ENCODE measurements at regions not wholly inside any gene's neighbourhood (a gene's known extent, or its start where the extent isn't known, plus 50 kb on each side); places are given as distances from the start of the nearest gene placed in this dataset.

GRCh38 chr9:78393932-78394331 lies 97.0 kb downstream of the PSAT1 start:
- no peak overlapping the region for H2AK5ac ChIP-seq (ENCODE audit: low read length, severe bottlenecking)

GRCh38 chr9:78396087-78396486 lies 99.2 kb downstream of the PSAT1 start:
- Histone ChIP-seq H3K27ac (ENCODE audit: low read length, poor library complexity, severe bottlenecking) (no peak overlapping the region), H2BK120ac (ENCODE audit: low read depth, low read length) (no peak overlapping the region), H3K9ac (ENCODE audit: low read length) (no peak overlapping the region), H2BK12ac (ENCODE audit: low read length in 2 of 2) (no peak overlapping the region), H2AK5ac (ENCODE audit: low read length, severe bottlenecking) (no peak overlapping the region), H4K8ac (ENCODE audit: low read length) (no peak overlapping the region), H3K36me3 (ENCODE audit: control insufficient read depth in 1 of 2, insufficient read depth in 2 of 2, low read depth in 1 of 2, low read length in 2 of 2) (no peaks in the 10 kb centered on the region), H2AFZ (ENCODE audit: low read depth, low read length) (no peak overlapping the region), H4K91ac (ENCODE audit: low read length) (no peak overlapping the region), H3K4ac (ENCODE audit: low read depth in 1 of 2, low read length in 2 of 2) (no peak overlapping the region), H2BK5ac (ENCODE audit: low read depth, low read length, poor library complexity, severe bottlenecking) (no peak overlapping the region), H3K27me3 (ENCODE audit: control insufficient read depth in 1 of 2, insufficient read depth in 1 of 2, low read length in 2 of 2) (peaks cover 10 to 24% of the 10 kb centered on the region in 2 experiments), H3K9me3 (ENCODE audit: control insufficient read depth, low read length) (peaks cover 10% of the 10 kb centered on the region), H3K18ac (ENCODE audit: low read depth in 1 of 2, low read length in 2 of 2) (no peak overlapping the region), H3K79me1 (replicated peaks; ENCODE audit: low read length, poor library complexity, severe bottlenecking) (no peaks in the 10 kb centered on the region), H3K4me2 (ENCODE audit: low read length, poor library complexity, severe bottlenecking) (no peak overlapping the region), H3K23ac (ENCODE audit: low read length in 2 of 2) (no peak overlapping the region), H2BK15ac (ENCODE audit: low read depth, poor library complexity, severe bottlenecking) (no peak overlapping the region), H3K4me3 (ENCODE audit: insufficient read depth in 1 of 2, low read depth in 1 of 2, low read length in 2 of 2) (no peak overlapping the region), H3K14ac (ENCODE audit: low read length in 2 of 2) (no peak overlapping the region), H3K4me1 (ENCODE audit: control insufficient read depth, insufficient read depth, low read depth, low read length) (no peaks in the 10 kb centered on the region)
- WGBS = 0% methylated on average over 1 of the region's 2 CpGs
- no peak for DNase-seq

More at GRCh38 chr9:78393932-78394331, 97.0 kb downstream of the PSAT1 start:
- no peak overlapping the region for H2AFZ ChIP-seq (ENCODE audit: low read depth, low read length)
- no peak overlapping the region for H3K9ac ChIP-seq (ENCODE audit: low read length)
- H2BK12ac ChIP-seq (ENCODE audit: low read length in 2 of 2) = no peak overlapping the region
- peaks cover 10% of the 10 kb centered on the region for H3K9me3 ChIP-seq (ENCODE audit: control insufficient read depth, low read length)
- H3K4me1 ChIP-seq (ENCODE audit: control insufficient read depth, insufficient read depth, low read depth, low read length) = no peaks in the 10 kb centered on the region
- WGBS = 73% methylated on average over 2 of the region's 2 CpGs
- H3K27ac ChIP-seq (ENCODE audit: low read length, poor library complexity, severe bottlenecking) = no peak overlapping the region
- no peak for DNase-seq
- no peak overlapping the region for H3K18ac ChIP-seq (ENCODE audit: low read depth in 1 of 2, low read length in 2 of 2)
- H2BK15ac ChIP-seq (ENCODE audit: low read depth, poor library complexity, severe bottlenecking) = no peak overlapping the region
- no peak overlapping the region for H3K4me3 ChIP-seq (ENCODE audit: insufficient read depth in 1 of 2, low read depth in 1 of 2, low read length in 2 of 2)
- no peak overlapping the region for H3K4ac ChIP-seq (ENCODE audit: low read depth in 1 of 2, low read length in 2 of 2)
- no peak overlapping the region for H2BK5ac ChIP-seq (ENCODE audit: low read depth, low read length, poor library complexity, severe bottlenecking)
- H4K8ac ChIP-seq (ENCODE audit: low read length) = no peak overlapping the region
- no peak overlapping the region for H4K91ac ChIP-seq (ENCODE audit: low read length)
- no peak overlapping the region for H3K23ac ChIP-seq (ENCODE audit: low read length in 2 of 2)
- peaks cover 7 to 8% of the 10 kb centered on the region in 2 experiments for H3K27me3 ChIP-seq (ENCODE audit: control insufficient read depth in 1 of 2, insufficient read depth in 1 of 2, low read length in 2 of 2)
- H3K36me3 ChIP-seq (ENCODE audit: control insufficient read depth in 1 of 2, insufficient read depth in 2 of 2, low read depth in 1 of 2, low read length in 2 of 2) = no peaks in the 10 kb centered on the region
- no peak overlapping the region for H3K4me2 ChIP-seq (ENCODE audit: low read length, poor library complexity, severe bottlenecking)
- no peaks in the 10 kb centered on the region for H3K79me1 ChIP-seq (replicated peaks; ENCODE audit: low read length, poor library complexity, severe bottlenecking)
- no peak overlapping the region for H3K14ac ChIP-seq (ENCODE audit: low read length in 2 of 2)
- no peak overlapping the region for H2BK120ac ChIP-seq (ENCODE audit: low read depth, low read length)

- H2BK5ac ChIP-seq (ENCODE audit: low read depth, low read length, poor library complexity, severe bottlenecking) = no peak overlapping the region
- no peak overlapping the region for H2AFZ ChIP-seq (ENCODE audit: low read depth, low read length)
- no peak overlapping the region for H3K9ac ChIP-seq (ENCODE audit: low read length)
- H3K36me3 ChIP-seq (ENCODE audit: control insufficient read depth in 1 of 2, insufficient read depth in 2 of 2, low read depth in 1 of 2, low read length in 2 of 2) = no peaks in the 10 kb centered on the region
- H3K27me3 ChIP-seq (ENCODE audit: control insufficient read depth in 1 of 2, insufficient read depth in 1 of 2, low read length in 2 of 2) = peaks cover 10 to 27% of the 10 kb centered on the region in 2 experiments
- WGBS = 20% methylated on average over 4 of the region's 5 CpGs
- H2BK15ac ChIP-seq (ENCODE audit: low read depth, poor library complexity, severe bottlenecking) = no peak overlapping the region
- no peak overlapping the region for H3K18ac ChIP-seq (ENCODE audit: low read depth in 1 of 2, low read length in 2 of 2)
- H3K4me2 ChIP-seq (ENCODE audit: low read length, poor library complexity, severe bottlenecking) = no peak overlapping the region
- DNase-seq = no peak
- peaks cover 10% of the 10 kb centered on the region for H3K9me3 ChIP-seq (ENCODE audit: control insufficient read depth, low read length)
- H3K4ac ChIP-seq (ENCODE audit: low read depth in 1 of 2, low read length in 2 of 2) = no peak overlapping the region
- no peak overlapping the region for H3K27ac ChIP-seq (ENCODE audit: low read length, poor library complexity, severe bottlenecking)
- no peaks in the 10 kb centered on the region for H3K4me1 ChIP-seq (ENCODE audit: control insufficient read depth, insufficient read depth, low read depth, low read length)
- H4K91ac ChIP-seq (ENCODE audit: low read length) = no peak overlapping the region
- H3K14ac ChIP-seq (ENCODE audit: low read length in 2 of 2) = no peak overlapping the region
- no peak overlapping the region for H2AK5ac ChIP-seq (ENCODE audit: low read length, severe bottlenecking)
- no peak overlapping the region for H3K23ac ChIP-seq (ENCODE audit: low read length in 2 of 2)
- H3K79me1 ChIP-seq (replicated peaks; ENCODE audit: low read length, poor library complexity, severe bottlenecking) = no peaks in the 10 kb centered on the region
- H3K4me3 ChIP-seq (ENCODE audit: insufficient read depth in 1 of 2, low read depth in 1 of 2, low read length in 2 of 2) = no peak overlapping the region
- no peak overlapping the region for H2BK120ac ChIP-seq (ENCODE audit: low read depth, low read length)
- H4K8ac ChIP-seq (ENCODE audit: low read length) = no peak overlapping the region
- H2BK12ac ChIP-seq (ENCODE audit: low read length in 2 of 2) = no peak overlapping the region
Observed at GRCh38 chr9:78397045-78397444, 100.1 kb downstream of the PSAT1 start.

DNA sequence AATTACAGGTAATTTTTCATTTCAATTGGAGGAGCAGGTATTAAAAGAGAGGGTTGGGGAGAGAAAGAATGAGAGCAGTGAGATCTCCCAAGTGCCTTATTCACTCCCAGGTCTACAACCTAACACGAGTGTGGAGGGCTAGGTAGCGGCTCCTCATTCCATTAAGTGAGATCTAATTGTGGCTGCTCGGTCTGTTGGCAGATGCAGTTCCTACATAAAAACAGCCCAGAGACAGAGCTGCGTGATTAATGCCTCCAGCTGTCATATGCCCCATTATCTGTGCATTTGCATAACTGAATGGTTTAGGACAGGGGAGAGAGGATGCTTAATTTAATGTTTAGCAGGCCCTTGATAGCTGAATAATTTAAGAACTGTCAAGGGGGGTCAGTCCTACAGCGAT lies 100.5 kb downstream of the PSAT1 start:
- H3K79me1 ChIP-seq (replicated peaks; ENCODE audit: low read length, poor library complexity, severe bottlenecking) = no peaks in the 10 kb centered on the region
- no peak overlapping the region for H4K8ac ChIP-seq (ENCODE audit: low read length)
- no peak overlapping the region for H2BK120ac ChIP-seq (ENCODE audit: low read depth, low read length)
- H3K9me3 ChIP-seq (ENCODE audit: control insufficient read depth, low read length) = peaks cover 10% of the 10 kb centered on the region
- no peak overlapping the region for H3K23ac ChIP-seq (ENCODE audit: low read length in 2 of 2)
- no peak overlapping the region for H2BK12ac ChIP-seq (ENCODE audit: low read length in 2 of 2)
- 30% methylated on average over 4 of the region's 5 CpGs for WGBS
- H3K27ac ChIP-seq (ENCODE audit: low read length, poor library complexity, severe bottlenecking) = no peak overlapping the region
- H2BK15ac ChIP-seq (ENCODE audit: low read depth, poor library complexity, severe bottlenecking) = no peak overlapping the region
- no peak overlapping the region for H3K4me3 ChIP-seq (ENCODE audit: insufficient read depth in 1 of 2, low read depth in 1 of 2, low read length in 2 of 2)
- no peaks in the 10 kb centered on the region for H3K4me1 ChIP-seq (ENCODE audit: control insufficient read depth, insufficient read depth, low read depth, low read length)
- no peak overlapping the region for H3K9ac ChIP-seq (ENCODE audit: low read length)
- peaks cover 10 to 29% of the 10 kb centered on the region in 2 experiments for H3K27me3 ChIP-seq (ENCODE audit: control insufficient read depth in 1 of 2, insufficient read depth in 1 of 2, low read length in 2 of 2)
- H3K14ac ChIP-seq (ENCODE audit: low read length in 2 of 2) = no peak overlapping the region
- no peak overlapping the region for H2BK5ac ChIP-seq (ENCODE audit: low read depth, low read length, poor library complexity, severe bottlenecking)
- no peak for DNase-seq
- no peak overlapping the region for H4K91ac ChIP-seq (ENCODE audit: low read length)
- H2AFZ ChIP-seq (ENCODE audit: low read depth, low read length) = no peak overlapping the region
- H3K4ac ChIP-seq (ENCODE audit: low read depth in 1 of 2, low read length in 2 of 2) = no peak overlapping the region
- no peak overlapping the region for H2AK5ac ChIP-seq (ENCODE audit: low read length, severe bottlenecking)
- no peaks in the 10 kb centered on the region for H3K36me3 ChIP-seq (ENCODE audit: control insufficient read depth in 1 of 2, insufficient read depth in 2 of 2, low read depth in 1 of 2, low read length in 2 of 2)
- H3K4me2 ChIP-seq (ENCODE audit: low read length, poor library complexity, severe bottlenecking) = no peak overlapping the region
- H3K18ac ChIP-seq (ENCODE audit: low read depth in 1 of 2, low read length in 2 of 2) = no peak overlapping the region
